Endothelial cell of umbilical vein (primary cell): ENCODE measurements at regions not wholly inside any gene's neighbourhood (a gene's known extent, or its start where the extent isn't known, plus 50 kb on each side); places are given as distances from the start of the nearest gene placed in this dataset.

Source experiments
- BruUV-seq: library from RNA; stranded (reverse); fragments of 400-500 nt; replicated peaks from 2 replicates; lab custom pipeline; 2021; lab: Mats Ljungman, UMichigan
- CTCF ChIA-PET: fragments of 300-600, 350-600 bp; sonication (Branson Sonifier 250); formaldehyde crosslinking; loops from one replicate; lab custom pipeline; 2021; ENCODE audit warnings: antibody characterized with exemption, inconsistent platforms; lab: Charles Lee
- POLR2A ChIA-PET: fragments of 300-600, 350-600 bp; sonication (Branson Sonifier 250); formaldehyde crosslinking; loops from one replicate; lab custom pipeline; 2021; ENCODE audit warnings: antibody characterized with exemption, inconsistent platforms; lab: Charles Lee
- DNase-seq: peaks from one replicate; pipeline ENCODE4 v3.0.0-alpha.2; 2011; ENCODE audit warnings: low read depth, low spot score
- FAIRE-seq: peaks from 2 replicates; lab custom pipeline; 2011; peaks lifted over from hg19 to GRCh38; lab: Jason Lieb, UNC
- H2AFZ ChIP-seq: 2 replicates; pipeline ENCODE4 v1.6.0; 2012; ENCODE audit warnings: low read depth, low read length, control low read depth, inconsistent platforms
- H3K27ac ChIP-seq: 2 replicates; pipeline ENCODE4 v1.5.1; 2011; ENCODE audit warnings: low read depth, mild to moderate bottlenecking, control low read depth, low read length, moderate library complexity; ENCODE audit not compliant: insufficient read depth
- H3K27me3 ChIP-seq, 2 experiments: 2 replicates each; pipeline versions ENCODE4 v1.6.0 to v1.6.1; 2011; ENCODE audit warnings: low read length in 2 of 2, mixed read lengths in 1 of 2; ENCODE audit not compliant: control insufficient read depth in 2 of 2, insufficient read depth in 2 of 2
- H3K36me3 ChIP-seq, 2 experiments: 2 replicates in 1 of 2; 3 replicates in 1 of 2; pipeline ENCODE4 v1.5.1; 2011; ENCODE audit warnings: low read length in 2 of 2, mild to moderate bottlenecking in 1 of 2, moderate library complexity in 1 of 2; ENCODE audit not compliant: control insufficient read depth in 2 of 2, insufficient read depth in 2 of 2; ENCODE audit errors: extremely low read depth in 1 of 2
- H3K4me1 ChIP-seq: 3 replicates; pipeline ENCODE4 v1.5.1; 2011; ENCODE audit warnings: mild to moderate bottlenecking, low read length; ENCODE audit not compliant: control insufficient read depth, insufficient read depth; ENCODE audit errors: extremely low read depth
- H3K4me2 ChIP-seq: 2 replicates; pipeline ENCODE4 v1.6.1; 2011; ENCODE audit warnings: low read length, control low read depth, mixed read lengths; ENCODE audit not compliant: insufficient read depth
- H3K4me3 ChIP-seq, 3 experiments: fragments of 200-600 bp in 1 of 3; sonication (generic), shearing (Covaris generic) in 1 of 3; replicated peaks in 1 of 3; 2 replicates each; pipeline ENCODE4 v1.5.1; 2011 to 2016; ENCODE audit warnings: control low read depth in 3 of 3, low read length in 3 of 3, mild to moderate bottlenecking in 2 of 3, inconsistent platforms in 1 of 3, low read depth in 1 of 3, moderate library complexity in 1 of 3; ENCODE audit not compliant: insufficient read depth in 1 of 3
- H3K79me2 ChIP-seq: 2 replicates; pipeline ENCODE4 v1.6.0; 2012; ENCODE audit warnings: low read length, inconsistent platforms; ENCODE audit not compliant: control insufficient read depth, insufficient read depth
- H3K9ac ChIP-seq: replicated peaks from 2 replicates; pipeline ENCODE3; 2011; ENCODE audit warnings: low read length, control low read depth; ENCODE audit not compliant: insufficient read depth; ENCODE audit errors: extremely low read depth
- H3K9me1 ChIP-seq: replicated peaks from 3 replicates; pipeline ENCODE4 v1.6.0; 2011; ENCODE audit warnings: mild to moderate bottlenecking, low read length; ENCODE audit not compliant: control insufficient read depth, insufficient read depth; ENCODE audit errors: extremely low read depth
- H3K9me3 ChIP-seq: replicated peaks from 2 replicates; pipeline ENCODE4 v1.5.1; 2012; ENCODE audit warnings: low read length, inconsistent platforms; ENCODE audit not compliant: control insufficient read depth, insufficient read depth
- H4K20me1 ChIP-seq: replicated peaks from 2 replicates; pipeline ENCODE3; 2011; ENCODE audit warnings: mild to moderate bottlenecking, low read length; ENCODE audit not compliant: control insufficient read depth, insufficient read depth; ENCODE audit errors: extremely low read depth
- CTCF ChIP-seq, 2 donors: IDR thresholded peaks; 1 replicate in 1 of 2; 2 replicates in 1 of 2; pipeline ENCODE4 v1.5.1; 2011; ENCODE audit warnings: low read length in 2 of 2, mild to moderate bottlenecking in 2 of 2, moderate library complexity in 2 of 2, control low read depth in 1 of 2, inconsistent platforms in 1 of 2, low read depth in 1 of 2; ENCODE audit not compliant: insufficient read depth in 1 of 2; ENCODE audit errors: extremely low read depth in 1 of 2
- EZH2 ChIP-seq: IDR thresholded peaks from 2 replicates; pipeline ENCODE4 v1.6.1; 2012; ENCODE audit warnings: borderline replicate concordance, low read depth, mild to moderate bottlenecking, moderate library complexity, low read length, inconsistent platforms; ENCODE audit not compliant: severe bottlenecking
- FOS ChIP-seq: IDR thresholded peaks from 2 replicates; pipeline ENCODE4 v1.6.1; 2011; ENCODE audit warnings: mild to moderate bottlenecking, low read length, moderate library complexity, borderline replicate concordance; ENCODE audit not compliant: insufficient read depth
- GATA2 ChIP-seq: IDR thresholded peaks from 2 replicates; pipeline ENCODE4 v1.7.0; 2011; ENCODE audit warnings: low read depth, mild to moderate bottlenecking, moderate library complexity, mixed read lengths, low read length; ENCODE audit not compliant: insufficient read length, insufficient read depth
- JUN ChIP-seq: IDR thresholded peaks from 2 replicates; pipeline ENCODE4 v1.6.1; 2011; ENCODE audit warnings: borderline replicate concordance, low read depth; ENCODE audit not compliant: insufficient read length, insufficient read depth
- MAX ChIP-seq: IDR thresholded peaks from 2 replicates; pipeline ENCODE4 v1.6.1; 2011; ENCODE audit not compliant: insufficient read depth, insufficient read length
- MYC ChIP-seq: IDR thresholded peaks from one replicate; pipeline ENCODE4 v1.6.1; 2011; ENCODE audit warnings: mild to moderate bottlenecking, low read depth, low read length
- POLR2A ChIP-seq: IDR thresholded peaks from 2 replicates; pipeline ENCODE4 v1.6.1; 2012; ENCODE audit warnings: low read depth, mild to moderate bottlenecking, control low read depth, low read length
- POLR2AphosphoS5 ChIP-seq: IDR thresholded peaks from 2 replicates; pipeline ENCODE4 v1.6.1; 2012; ENCODE audit warnings: low read depth, mild to moderate bottlenecking, control low read depth, low read length, moderate library complexity; ENCODE audit not compliant: insufficient read depth
- dilution Hi-C: fragments of 300-500 bp; cut with MboI; formaldehyde crosslinking; loops from one replicate; pipeline ENCODE4 v1.15.0; 2019; ENCODE audit warnings: low sequenced_read_pairs; ENCODE audit not compliant: extremely low pct_ligation_motif_present
- intact Hi-C: fragments of 100-400 bp; cut with micrococcal nuclease; formaldehyde crosslinking; loops from one replicate; pipeline ENCODE4 v1.10.0; 2022

- no TSS peak for BruUV-seq
- Histone ChIP-seq H3K27me3 (no peaks in the 10 kb centered on the region), H3K9me3 (no peaks in the 10 kb centered on the region), H3K9ac (no peak overlapping the region), H3K4me2 (no peak overlapping the region), H3K27ac (no peak overlapping the region), H3K9me1 (no peaks in the 10 kb centered on the region), H3K79me2 (no peaks in the 10 kb centered on the region), H3K4me1 (no peaks in the 10 kb centered on the region), H2AFZ (no peak overlapping the region), H3K36me3 (no peaks in the 10 kb centered on the region), H3K4me3 (no peak overlapping the region), H4K20me1 (no peaks in the 10 kb centered on the region)
- no peak for FAIRE-seq
- dilution Hi-C loops: no loop called here
- no peak for TF ChIP-seq CTCF (IDR thresholded peaks at IDR 0.05; ENCODE audit: extremely low read depth in 1 of 2, insufficient read depth in 1 of 2, low read depth in 1 of 2, low read length in 2 of 2)
- TF ChIP-seq MYC: no peak
- no peak for TF ChIP-seq GATA2
- no peak for TF ChIP-seq EZH2
- TF ChIP-seq POLR2A: no peak
- TF ChIP-seq FOS: no peak
- TF ChIP-seq POLR2AphosphoS5: no peak
- TF ChIP-seq JUN: no peak
- no peak for TF ChIP-seq MAX
- intact Hi-C loops: no loop called here
- ChIA-PET POLR2A (no interaction called here), CTCF (no interaction called here)
- DNase-seq: no peak
Measured at GRCh38 chr6:120254651-120255050, 905.1 kb upstream of the MAN1A1 start.
